ENCODE measurements at regions not wholly inside any gene's neighbourhood (a gene's known extent, or its start where the extent isn't known, plus 50 kb on each side); places are given as distances from the start of the nearest gene placed in this dataset.

- no peak for TF ChIP-seq USF2 (IDR thresholded peaks at IDR 0.05; ENCODE audit: borderline replicate concordance, low read depth, low read length)
- TF ChIP-seq ZBTB33 (IDR thresholded peaks at IDR 0.05; ENCODE audit: borderline replicate concordance, low read depth), result no peak
- no peak for TF ChIP-seq MXI1 (IDR thresholded peaks at IDR 0.05; ENCODE audit: low read depth, low read length)
- TF ChIP-seq GABPA (IDR thresholded peaks at IDR 0.05; ENCODE audit: low read depth), result no peak
These were observed 169.9 kb downstream of the UGT8 start (continued) for GRCh38 chr4:114768501-114768900.

GRCh38 chr4:114770624-114771023, 172.0 kb downstream of the UGT8 start:
- no peak overlapping the region for H2AFZ ChIP-seq (ENCODE audit: low read depth)
- no peak overlapping the region for H3K4me2 ChIP-seq
- ChIA-PET CTCF (interaction anchor here (1.2 kb wide), 1 partner anchor 9 kb away, joined by 3 read pairs; no protein-coding TSS in a partner anchor), POLR2A (no interaction called here)
- H3F3A ChIP-seq (replicated peaks; ENCODE audit: insufficient read depth), result no peaks in the 10 kb centered on the region
- no peaks in the 10 kb centered on the region for H4K20me1 ChIP-seq (ENCODE audit: insufficient read depth)
- no peaks in the 10 kb centered on the region for H3K27me3 ChIP-seq (ENCODE audit: insufficient read depth)
- no peak for TF ChIP-seq RAD21 (IDR thresholded peaks at IDR 0.05; ENCODE audit: low read length)
- no peak for TF ChIP-seq EP300 (IDR thresholded peaks at IDR 0.05; ENCODE audit: borderline replicate concordance in 1 of 2, low read depth in 1 of 2, low read length in 1 of 2)
- no peak for TF ChIP-seq IRF3 (IDR thresholded peaks at IDR 0.05; ENCODE audit: low read depth, low read length)
- no peak for TF ChIP-seq MAX (IDR thresholded peaks at IDR 0.05; ENCODE audit: low read depth)
- TF ChIP-seq YY1 (IDR thresholded peaks at IDR 0.05; ENCODE audit: low read depth), result no peak
- no peak for TF ChIP-seq JUND (IDR thresholded peaks at IDR 0.05)
- TF ChIP-seq ZBTB33 (IDR thresholded peaks at IDR 0.05; ENCODE audit: borderline replicate concordance, low read depth), result no peak
- TF ChIP-seq FOXJ3 (CRISPR knock-in tag; IDR thresholded peaks at IDR 0.05), result no peak
- no peak for TF ChIP-seq CHD2 (IDR thresholded peaks at IDR 0.05; ENCODE audit: low read length, partially characterized antibody)
- TF ChIP-seq USF1 (IDR thresholded peaks at IDR 0.05; ENCODE audit: borderline replicate concordance, low read depth), result no peak
- TF ChIP-seq EZH2phosphoT487 (IDR thresholded peaks at IDR 0.05; ENCODE audit: borderline replicate concordance, low read depth), result no peak
- TF ChIP-seq RFX5 (IDR thresholded peaks at IDR 0.05; ENCODE audit: low read length), result no peak
- no peak for TF ChIP-seq POLR2AphosphoS5 (IDR thresholded peaks at IDR 0.05; ENCODE audit: low read depth, low read length)
- no peak for TF ChIP-seq FOXM1 (IDR thresholded peaks at IDR 0.05; ENCODE audit: low read depth)
- H3K4me1 ChIP-seq (ENCODE audit: control insufficient read depth in 1 of 2, insufficient read depth in 2 of 2, low read depth in 1 of 2, low read length in 1 of 2), result no peaks in the 10 kb centered on the region
- no peak overlapping the region for H3K9ac ChIP-seq
- H3K4me3 ChIP-seq (ENCODE audit: low read depth in 2 of 2, low read length in 1 of 2), result no peak overlapping the region
- no peak for DNase-seq
- no peaks in the 10 kb centered on the region for H3K9me2 ChIP-seq
- no peaks in the 10 kb centered on the region for H3K9me3 ChIP-seq
- no peak overlapping the region for H3K27ac ChIP-seq (ENCODE audit: low read depth in 2 of 2, low read length in 1 of 2)
- H3K36me3 ChIP-seq (replicated peaks in 1 of 2; ENCODE audit: control insufficient read depth in 1 of 2, insufficient read depth in 2 of 2, low read length in 1 of 2), result no peaks in the 10 kb centered on the region
- 37% methylated on average over 4 of the region's 4 CpGs for WGBS (ENCODE audit: low lambda C conversion rate)
- H3K79me2 ChIP-seq (ENCODE audit: insufficient read depth), result no peaks in the 10 kb centered on the region
